Muscle layer of duodenum (tissue), 2 donors: ENCODE measurements at regions not wholly inside any gene's neighbourhood (a gene's known extent, or its start where the extent isn't known, plus 50 kb on each side); places are given as distances from the start of the nearest gene placed in this dataset.

ENCODE experiments used
- H3K27ac ChIP-seq: one replicate; pipeline ENCODE4 v1.7.0; 2013; ENCODE audit warnings: mild to moderate bottlenecking, low read length
- H3K27me3 ChIP-seq: one replicate; pipeline ENCODE4 v1.7.0; 2013; ENCODE audit warnings: low read depth, mild to moderate bottlenecking, control low read depth, low read length
- H3K36me3 ChIP-seq, 2 donors: one replicate each; pipeline ENCODE4 v1.7.0; 2013; ENCODE audit warnings: low read length in 2 of 2, control low read depth in 1 of 2, mild to moderate bottlenecking in 1 of 2; ENCODE audit not compliant: insufficient read depth in 2 of 2, control insufficient read depth in 1 of 2
- H3K4me1 ChIP-seq, 2 donors: one replicate each; pipeline ENCODE4 v1.7.0; 2013; ENCODE audit warnings: low read length in 2 of 2, mild to moderate bottlenecking in 2 of 2, control low read depth in 1 of 2, moderate library complexity in 1 of 2; ENCODE audit not compliant: insufficient read depth in 2 of 2, control insufficient read depth in 1 of 2
- H3K4me3 ChIP-seq, 2 donors: one replicate each; pipeline ENCODE4 v1.7.0; 2013; ENCODE audit warnings: low read length in 2 of 2, low read depth in 1 of 2, mild to moderate bottlenecking in 1 of 2
- H3K9me3 ChIP-seq, 2 donors: one replicate each; pipeline ENCODE4 v1.7.0; 2013; ENCODE audit warnings: low read length in 2 of 2, control low read depth in 1 of 2, mild to moderate bottlenecking in 1 of 2; ENCODE audit not compliant: control insufficient read depth in 1 of 2
- donor health status: healthy.

DNA sequence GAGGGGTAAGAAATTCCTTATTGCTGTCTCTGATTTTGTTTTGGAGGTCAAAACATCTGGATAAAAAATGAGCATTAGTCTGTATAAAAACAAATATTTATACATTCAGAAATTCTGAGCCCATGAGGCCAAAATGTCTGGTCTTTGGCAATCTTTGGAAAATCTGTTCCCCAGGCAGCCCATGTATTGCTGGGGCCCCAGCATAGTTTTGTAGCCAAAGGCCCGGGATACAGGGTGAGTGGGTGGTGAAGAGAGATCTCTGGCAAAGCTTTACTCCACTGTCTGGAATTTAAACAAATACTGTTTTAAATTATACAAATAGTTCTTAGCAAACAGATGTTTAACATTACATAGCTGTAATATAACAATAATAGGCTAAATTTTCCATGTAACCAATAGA is 134.7 kb upstream of the GALNT17 start:
- Histone ChIP-seq H3K36me3 (no peaks in the 10 kb centered on the region), H3K27ac (no peak overlapping the region), H3K4me3 (no peak overlapping the region), H3K27me3 (no peaks in the 10 kb centered on the region), H3K9me3 (no peaks in the 10 kb centered on the region), H3K4me1 (no peaks in the 10 kb centered on the region)

DNA sequence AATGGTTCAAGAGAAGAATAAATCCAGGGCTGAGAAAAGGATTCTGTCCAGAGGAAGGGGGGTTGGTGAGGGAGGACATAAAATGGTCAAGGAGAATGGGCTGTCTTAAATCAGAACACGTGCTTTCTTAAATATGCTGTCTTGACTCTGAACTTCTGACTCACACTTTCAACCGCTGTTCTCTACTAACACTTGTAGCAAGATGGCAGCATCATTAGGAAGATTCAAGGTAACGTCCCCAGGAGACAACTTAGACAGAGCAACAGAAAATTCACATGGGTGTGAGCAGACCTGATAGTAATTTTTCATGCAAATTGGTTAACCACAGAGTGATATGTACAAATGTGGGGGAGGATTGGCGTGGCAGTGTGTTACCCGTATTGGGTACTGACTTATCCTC is 126.8 kb upstream of the GALNT17 start:
- H3K4me1 ChIP-seq: no peaks in the 10 kb centered on the region
- no peak overlapping the region for H3K4me3 ChIP-seq
- H3K27ac ChIP-seq: no peak overlapping the region
- no peaks in the 10 kb centered on the region for H3K36me3 ChIP-seq
- H3K27me3 ChIP-seq: no peaks in the 10 kb centered on the region
- H3K9me3 ChIP-seq: peaks cover 0 to 4% of the 10 kb centered on the region in 2 donors

- Histone ChIP-seq H3K4me1 (no peaks in the 10 kb centered on the region), H3K27me3 (no peaks in the 10 kb centered on the region), H3K36me3 (no peaks in the 10 kb centered on the region), H3K4me3 (no peak overlapping the region), H3K9me3 (no peaks in the 10 kb centered on the region), H3K27ac (no peak overlapping the region)
These were observed 122.3 kb upstream of the GALNT17 start for GRCh38 chr7:71009636-71010035.

- no peaks in the 10 kb centered on the region for H3K9me3 ChIP-seq
- no peaks in the 10 kb centered on the region for H3K4me1 ChIP-seq
- H3K4me3 ChIP-seq: no peak overlapping the region
- H3K36me3 ChIP-seq: no peaks in the 10 kb centered on the region
- H3K27ac ChIP-seq: no peak overlapping the region
- no peaks in the 10 kb centered on the region for H3K27me3 ChIP-seq
These were observed 116.6 kb upstream of the GALNT17 start for GRCh38 chr7:71015252-71015900.

DNA sequence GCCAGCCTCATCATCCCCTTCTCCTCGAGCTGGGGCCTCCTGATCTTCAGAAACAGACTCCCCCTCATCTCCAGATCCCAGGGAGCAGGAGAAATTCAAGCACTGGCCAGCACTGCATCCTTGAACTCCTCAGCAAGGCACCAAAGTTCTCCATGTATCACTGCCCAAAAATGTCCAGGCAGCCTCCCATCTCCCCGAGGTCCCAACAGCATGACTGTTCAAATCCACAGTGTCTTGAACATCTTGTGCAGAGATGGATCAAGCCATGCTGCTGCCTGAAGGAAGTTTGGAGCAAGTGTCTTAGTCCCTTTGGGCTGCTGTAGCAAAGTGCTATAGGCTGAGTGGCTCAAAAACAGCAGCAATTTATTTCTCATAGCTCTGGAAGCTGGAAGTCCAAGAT is 115.5 kb upstream of the GALNT17 start:
- no peak overlapping the region for H3K27ac ChIP-seq
- no peaks in the 10 kb centered on the region for H3K36me3 ChIP-seq
- H3K27me3 ChIP-seq: no peaks in the 10 kb centered on the region
- no peak overlapping the region for H3K4me3 ChIP-seq
- no peaks in the 10 kb centered on the region for H3K9me3 ChIP-seq
- H3K4me1 ChIP-seq: no peaks in the 10 kb centered on the region

DNA sequence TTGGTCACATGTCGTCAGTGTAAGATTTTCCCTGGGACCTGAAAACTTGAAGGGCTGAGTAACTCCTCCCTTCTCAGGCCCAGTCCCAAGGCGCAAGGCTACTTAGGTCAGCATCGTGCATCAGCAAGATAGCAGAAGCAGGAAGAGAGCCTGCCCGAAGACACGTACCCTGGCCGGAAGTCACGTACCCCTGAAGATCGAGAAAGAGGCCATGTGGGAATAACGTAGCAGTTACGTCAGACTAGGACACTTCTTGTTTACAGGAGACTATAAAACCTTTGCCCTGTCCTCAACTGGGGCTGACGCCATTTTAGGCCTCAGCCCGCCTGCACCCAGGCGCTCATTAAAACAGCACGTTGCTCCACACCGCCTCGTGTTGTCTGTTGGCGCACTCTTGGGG is 114.3 kb upstream of the GALNT17 start:
- Histone ChIP-seq H3K4me3 (no peak overlapping the region), H3K4me1 (no peaks in the 10 kb centered on the region), H3K27me3 (no peaks in the 10 kb centered on the region), H3K27ac (no peak overlapping the region), H3K9me3 (no peaks in the 10 kb centered on the region), H3K36me3 (no peaks in the 10 kb centered on the region)

DNA sequence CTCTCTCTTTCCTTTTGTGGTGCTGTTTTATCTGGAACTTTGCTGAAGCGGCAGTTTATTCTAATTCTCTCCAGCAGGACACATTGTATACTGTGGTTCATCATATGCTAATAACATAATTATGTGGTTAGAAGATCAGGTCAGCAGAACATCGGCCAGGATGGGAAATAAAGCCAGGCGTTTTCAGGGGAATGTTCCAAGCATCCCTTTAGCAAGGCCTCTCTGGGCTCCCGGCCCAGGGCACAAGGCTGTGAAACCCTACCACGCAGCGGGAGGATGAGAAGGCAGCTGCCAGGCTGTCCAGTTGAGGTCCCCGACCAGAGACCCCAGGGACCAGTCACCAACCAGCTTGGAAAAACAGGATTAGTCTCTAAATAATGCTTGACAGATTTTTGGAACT is 112.2 kb upstream of the GALNT17 start:
- H3K9me3 ChIP-seq: no peaks in the 10 kb centered on the region
- H3K4me1 ChIP-seq: no peaks in the 10 kb centered on the region
- no peaks in the 10 kb centered on the region for H3K27me3 ChIP-seq
- peak overlapping the region; percentile 45 for H3K27ac ChIP-seq
- H3K36me3 ChIP-seq: no peaks in the 10 kb centered on the region
- no peak overlapping the region for H3K4me3 ChIP-seq

DNA sequence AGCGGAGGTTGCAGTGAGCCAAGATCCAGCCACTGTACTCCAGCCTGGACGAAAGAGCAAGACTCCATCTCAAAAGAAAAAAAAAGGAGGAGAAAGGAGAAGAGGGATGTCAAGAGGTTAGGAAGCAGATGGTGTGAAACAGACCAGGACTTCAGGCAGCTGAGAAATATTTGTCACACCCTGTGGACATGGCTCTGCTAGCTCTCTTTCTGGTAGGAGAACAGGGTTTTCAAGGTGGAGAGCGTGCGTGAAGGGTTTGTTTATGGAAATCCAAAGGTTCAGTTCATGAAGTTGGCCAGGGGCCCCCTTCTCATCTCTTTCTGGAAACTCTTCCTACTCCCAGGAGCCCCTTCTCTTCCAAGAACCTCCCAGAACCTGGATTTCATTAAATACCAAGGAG is 110.8 kb upstream of the GALNT17 start:
- H3K4me1 ChIP-seq: no peaks in the 10 kb centered on the region
- H3K27me3 ChIP-seq: no peaks in the 10 kb centered on the region
- no peak overlapping the region for H3K4me3 ChIP-seq
- H3K27ac ChIP-seq: no peak overlapping the region
- H3K9me3 ChIP-seq: no peaks in the 10 kb centered on the region
- H3K36me3 ChIP-seq: no peaks in the 10 kb centered on the region

GRCh38 chr7:71026680-71027079 is 105.3 kb upstream of the GALNT17 start:
- H3K4me1 ChIP-seq: no peaks in the 10 kb centered on the region
- no peaks in the 10 kb centered on the region for H3K27me3 ChIP-seq
- H3K27ac ChIP-seq: no peak overlapping the region
- H3K4me3 ChIP-seq: no peak overlapping the region
- H3K36me3 ChIP-seq: no peaks in the 10 kb centered on the region
- no peaks in the 10 kb centered on the region for H3K9me3 ChIP-seq

GRCh38 chr7:71034243-71034642 is 97.7 kb upstream of the GALNT17 start:
- no peak overlapping the region for H3K4me3 ChIP-seq
- no peaks in the 10 kb centered on the region for H3K36me3 ChIP-seq
- H3K4me1 ChIP-seq: no peaks in the 10 kb centered on the region
- no peaks in the 10 kb centered on the region for H3K9me3 ChIP-seq
- no peak overlapping the region for H3K27ac ChIP-seq
- H3K27me3 ChIP-seq: no peaks in the 10 kb centered on the region

DNA sequence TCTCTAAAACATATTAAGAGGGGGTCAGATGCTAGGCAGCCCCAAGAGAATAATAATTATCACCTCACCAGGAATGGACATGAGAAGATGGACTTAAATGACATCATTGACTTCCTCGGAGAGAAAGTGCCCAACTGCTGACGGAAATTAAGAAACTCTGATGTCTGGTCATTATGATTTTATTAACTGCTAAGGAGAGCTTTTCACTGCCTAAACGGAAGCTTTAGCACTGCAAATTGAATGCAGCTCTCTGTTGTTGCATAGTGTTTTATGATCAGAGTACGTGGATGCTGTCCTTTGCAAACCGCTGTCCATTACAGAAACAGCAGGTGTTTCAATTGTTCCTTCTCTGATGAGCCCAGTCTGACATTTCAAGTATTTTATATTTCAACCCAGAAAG is 89.4 kb upstream of the GALNT17 start:
- Histone ChIP-seq H3K9me3 (peaks cover 0 to 4% of the 10 kb centered on the region in 2 donors), H3K27ac (no peak overlapping the region), H3K36me3 (no peaks in the 10 kb centered on the region), H3K27me3 (no peaks in the 10 kb centered on the region), H3K4me1 (no peaks in the 10 kb centered on the region), H3K4me3 (no peak overlapping the region)

DNA sequence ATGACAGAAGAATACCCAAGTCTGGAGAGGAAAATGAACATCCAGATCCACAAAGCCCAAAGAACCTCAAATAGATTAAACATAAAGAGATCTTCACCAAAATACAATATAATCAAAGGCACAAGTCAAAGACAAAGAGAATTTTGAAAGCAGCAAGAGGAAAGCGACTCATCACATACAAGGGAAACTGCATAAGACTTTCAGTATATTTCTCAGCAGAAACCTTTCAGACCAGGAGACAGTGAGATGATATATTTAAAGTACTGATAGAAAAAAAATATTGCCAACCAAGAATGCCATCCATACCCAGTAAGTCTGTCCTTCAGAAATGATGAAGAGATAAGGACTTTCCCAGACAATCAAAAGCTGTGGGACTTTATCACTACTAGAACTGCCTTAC is 81.5 kb upstream of the GALNT17 start:
- peaks cover 0 to 19% of the 10 kb centered on the region in 2 donors for H3K9me3 ChIP-seq
- H3K27me3 ChIP-seq: no peaks in the 10 kb centered on the region
- H3K27ac ChIP-seq: no peak overlapping the region
- H3K36me3 ChIP-seq: no peaks in the 10 kb centered on the region
- no peak overlapping the region for H3K4me3 ChIP-seq
- no peaks in the 10 kb centered on the region for H3K4me1 ChIP-seq
